ENCODE measurements at regions not wholly inside any gene's neighbourhood (a gene's known extent, or its start where the extent isn't known, plus 50 kb on each side); places are given as distances from the start of the nearest gene placed in this dataset.

DNA sequence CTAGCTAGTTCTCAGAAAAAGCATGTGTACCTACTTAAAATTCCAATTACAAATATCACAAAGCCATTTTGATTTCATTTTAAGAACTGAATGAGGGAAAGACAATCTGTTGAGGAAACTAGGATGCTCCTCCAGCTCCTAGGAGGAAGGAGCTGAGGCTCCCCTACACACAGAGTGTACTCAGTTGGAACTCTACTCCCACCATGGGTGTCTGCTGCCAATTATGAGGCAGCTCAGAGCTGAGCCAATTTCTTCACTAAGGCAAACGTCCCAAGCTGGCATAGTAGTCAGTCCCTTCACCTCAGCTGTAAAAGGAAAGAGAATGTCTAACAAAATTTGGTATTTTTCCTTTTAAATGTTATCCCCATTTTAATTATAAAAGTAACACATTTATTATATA is 300.0 kb upstream of the TRPC7 start:
- Histone ChIP-seq H3K36me3 (ENCODE audit: control insufficient read depth, low read length) (no peaks in the 10 kb centered on the region), H3K27me3 (ENCODE audit: control insufficient read depth, low read length) (no peaks in the 10 kb centered on the region), H3K27ac (ENCODE audit: low read depth, low read length) (no peak overlapping the region), H3K4me1 (ENCODE audit: control insufficient read depth, low read length) (no peaks in the 10 kb centered on the region), H3K9me2 (replicated peaks; ENCODE audit: control insufficient read depth, low read length) (no peaks in the 10 kb centered on the region), H3K9me3 (ENCODE audit: control insufficient read depth, insufficient read depth, low read length) (no peaks in the 10 kb centered on the region), H3K79me2 (ENCODE audit: control insufficient read depth, low read length) (no peaks in the 10 kb centered on the region), H3F3A (ENCODE audit: control insufficient read depth, insufficient read depth) (no peaks in the 10 kb centered on the region), H3K4me2 (ENCODE audit: low read length) (no peak overlapping the region), H3K4me3 (ENCODE audit: low read length) (no peak overlapping the region), H4K20me1 (ENCODE audit: control insufficient read depth, insufficient read depth, low read depth, low read length) (no peaks in the 10 kb centered on the region)
- TF ChIP-seq EZH2phosphoT487 (IDR thresholded peaks at IDR 0.05; ENCODE audit: borderline replicate concordance, low read length), result no peak
- TF ChIP-seq, protein P1, sequence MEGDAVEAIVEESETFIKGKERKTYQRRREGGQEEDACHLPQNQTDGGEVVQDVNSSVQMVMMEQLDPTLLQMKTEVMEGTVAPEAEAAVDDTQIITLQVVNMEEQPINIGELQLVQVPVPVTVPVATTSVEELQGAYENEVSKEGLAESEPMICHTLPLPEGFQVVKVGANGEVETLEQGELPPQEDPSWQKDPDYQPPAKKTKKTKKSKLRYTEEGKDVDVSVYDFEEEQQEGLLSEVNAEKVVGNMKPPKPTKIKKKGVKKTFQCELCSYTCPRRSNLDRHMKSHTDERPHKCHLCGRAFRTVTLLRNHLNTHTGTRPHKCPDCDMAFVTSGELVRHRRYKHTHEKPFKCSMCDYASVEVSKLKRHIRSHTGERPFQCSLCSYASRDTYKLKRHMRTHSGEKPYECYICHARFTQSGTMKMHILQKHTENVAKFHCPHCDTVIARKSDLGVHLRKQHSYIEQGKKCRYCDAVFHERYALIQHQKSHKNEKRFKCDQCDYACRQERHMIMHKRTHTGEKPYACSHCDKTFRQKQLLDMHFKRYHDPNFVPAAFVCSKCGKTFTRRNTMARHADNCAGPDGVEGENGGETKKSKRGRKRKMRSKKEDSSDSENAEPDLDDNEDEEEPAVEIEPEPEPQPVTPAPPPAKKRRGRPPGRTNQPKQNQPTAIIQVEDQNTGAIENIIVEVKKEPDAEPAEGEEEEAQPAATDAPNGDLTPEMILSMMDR (IDR thresholded peaks at IDR 0.05; ENCODE audit: low read depth, low read length, poor library complexity, severe bottlenecking), result no peak

DNA sequence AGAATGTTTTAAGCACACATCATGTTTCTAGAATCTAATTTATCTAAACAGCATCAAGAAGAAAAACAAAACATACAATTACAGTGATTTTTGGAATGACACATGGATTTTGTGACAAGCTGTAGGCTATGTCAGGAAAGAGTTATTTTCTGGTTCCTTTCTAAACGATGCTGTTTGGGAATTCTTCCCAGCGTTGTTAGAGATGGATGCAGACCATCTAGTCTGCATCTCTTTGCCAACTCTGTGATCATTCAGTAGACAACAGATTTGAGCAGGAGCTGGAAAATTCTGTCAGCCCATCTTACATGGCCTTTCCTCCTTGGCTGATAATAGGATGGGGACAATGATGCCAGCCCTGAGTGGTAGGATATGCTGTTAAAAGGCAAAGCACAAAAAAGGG is 295.7 kb upstream of the TRPC7 start:
- Histone ChIP-seq H3K4me1 (ENCODE audit: control insufficient read depth, low read length) (no peaks in the 10 kb centered on the region), H4K20me1 (ENCODE audit: control insufficient read depth, insufficient read depth, low read depth, low read length) (no peaks in the 10 kb centered on the region), H3K4me3 (ENCODE audit: low read length) (no peak overlapping the region), H3F3A (ENCODE audit: control insufficient read depth, insufficient read depth) (no peaks in the 10 kb centered on the region), H3K27me3 (ENCODE audit: control insufficient read depth, low read length) (no peaks in the 10 kb centered on the region), H3K9me3 (ENCODE audit: control insufficient read depth, insufficient read depth, low read length) (no peaks in the 10 kb centered on the region), H3K4me2 (ENCODE audit: low read length) (no peak overlapping the region), H3K9me2 (replicated peaks; ENCODE audit: control insufficient read depth, low read length) (no peaks in the 10 kb centered on the region), H3K79me2 (ENCODE audit: control insufficient read depth, low read length) (no peaks in the 10 kb centered on the region), H3K27ac (ENCODE audit: low read depth, low read length) (no peak overlapping the region), H3K36me3 (ENCODE audit: control insufficient read depth, low read length) (no peaks in the 10 kb centered on the region)
- TF ChIP-seq, protein P1 (IDR thresholded peaks at IDR 0.05; ENCODE audit: low read depth, low read length, poor library complexity, severe bottlenecking), result no peak
- TF ChIP-seq EZH2phosphoT487 (IDR thresholded peaks at IDR 0.05; ENCODE audit: borderline replicate concordance, low read length), result no peak

DNA sequence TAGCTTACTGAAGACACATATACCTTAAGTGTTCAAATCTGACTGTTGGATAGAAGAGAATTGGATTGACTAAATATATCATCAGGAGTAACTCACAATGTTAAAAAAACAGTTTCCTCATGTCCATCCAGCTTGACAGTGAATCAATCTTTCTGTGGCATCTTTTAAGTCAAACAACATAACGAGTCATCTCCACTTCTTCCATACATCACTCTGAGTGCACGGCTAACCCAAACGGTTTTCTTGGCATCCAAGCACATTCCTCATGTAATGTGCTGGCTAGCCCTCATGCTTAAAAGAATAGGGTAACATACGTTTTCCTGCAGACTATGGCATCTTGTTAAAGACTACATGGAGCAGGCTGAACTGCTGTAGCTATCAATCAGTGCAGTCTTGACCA is 291.5 kb upstream of the TRPC7 start:
- TF ChIP-seq, protein P1 (IDR thresholded peaks at IDR 0.05; ENCODE audit: low read depth, low read length, poor library complexity, severe bottlenecking), result no peak
- no peak for TF ChIP-seq EZH2phosphoT487 (IDR thresholded peaks at IDR 0.05; ENCODE audit: borderline replicate concordance, low read length)

DNA sequence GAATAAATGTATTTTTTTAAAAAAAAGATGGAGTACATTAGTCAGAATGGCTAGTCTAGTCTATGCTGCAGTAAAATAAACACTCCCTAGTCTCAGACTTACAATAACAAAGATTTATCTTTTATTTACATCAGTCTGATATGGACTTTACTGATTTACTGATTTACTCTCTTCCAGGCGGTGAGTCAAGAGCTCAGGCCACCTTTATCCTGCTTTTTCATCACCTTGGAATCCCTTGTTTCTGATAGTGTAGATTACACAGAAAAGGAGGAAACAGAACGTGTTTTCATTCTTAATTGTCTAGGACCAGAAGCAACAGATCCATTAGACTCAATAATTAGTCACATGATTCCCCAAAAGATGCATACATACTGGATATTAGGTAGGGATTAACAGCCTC is 290.1 kb upstream of the TRPC7 start:
- no peaks in the 10 kb centered on the region for H3K79me2 ChIP-seq (ENCODE audit: control insufficient read depth, low read length)
- no peaks in the 10 kb centered on the region for H3K9me2 ChIP-seq (replicated peaks; ENCODE audit: control insufficient read depth, low read length)
- TF ChIP-seq, protein P1 (IDR thresholded peaks at IDR 0.05; ENCODE audit: low read depth, low read length, poor library complexity, severe bottlenecking), result no peak
- TF ChIP-seq EZH2phosphoT487 (IDR thresholded peaks at IDR 0.05; ENCODE audit: borderline replicate concordance, low read length), result no peak

More for the DNA sequence above, 291.5 kb upstream of the TRPC7 start:
- H3K79me2 ChIP-seq (ENCODE audit: control insufficient read depth, low read length), result no peaks in the 10 kb centered on the region
- no peak overlapping the region for H3K4me2 ChIP-seq (ENCODE audit: low read length)
- no peaks in the 10 kb centered on the region for H3K27me3 ChIP-seq (ENCODE audit: control insufficient read depth, low read length)
- H3K36me3 ChIP-seq (ENCODE audit: control insufficient read depth, low read length), result no peaks in the 10 kb centered on the region
- no peaks in the 10 kb centered on the region for H3K9me2 ChIP-seq (replicated peaks; ENCODE audit: control insufficient read depth, low read length)
- no peaks in the 10 kb centered on the region for H3F3A ChIP-seq (ENCODE audit: control insufficient read depth, insufficient read depth)
- H3K27ac ChIP-seq (ENCODE audit: low read depth, low read length), result no peak overlapping the region
- H4K20me1 ChIP-seq (ENCODE audit: control insufficient read depth, insufficient read depth, low read depth, low read length), result no peaks in the 10 kb centered on the region
- H3K4me1 ChIP-seq (ENCODE audit: control insufficient read depth, low read length), result no peaks in the 10 kb centered on the region
- no peak overlapping the region for H3K4me3 ChIP-seq (ENCODE audit: low read length)
- H3K9me3 ChIP-seq (ENCODE audit: control insufficient read depth, insufficient read depth, low read length), result no peaks in the 10 kb centered on the region

More for the DNA sequence above, 290.1 kb upstream of the TRPC7 start:
- no peaks in the 10 kb centered on the region for H3K4me1 ChIP-seq (ENCODE audit: control insufficient read depth, low read length)
- H3K9me3 ChIP-seq (ENCODE audit: control insufficient read depth, insufficient read depth, low read length), result no peaks in the 10 kb centered on the region
- H3K4me2 ChIP-seq (ENCODE audit: low read length), result no peak overlapping the region
- H3K27me3 ChIP-seq (ENCODE audit: control insufficient read depth, low read length), result no peaks in the 10 kb centered on the region
- H3K36me3 ChIP-seq (ENCODE audit: control insufficient read depth, low read length), result no peaks in the 10 kb centered on the region
- no peak overlapping the region for H3K27ac ChIP-seq (ENCODE audit: low read depth, low read length)
- no peaks in the 10 kb centered on the region for H3F3A ChIP-seq (ENCODE audit: control insufficient read depth, insufficient read depth)
- no peaks in the 10 kb centered on the region for H4K20me1 ChIP-seq (ENCODE audit: control insufficient read depth, insufficient read depth, low read depth, low read length)
- H3K4me3 ChIP-seq (ENCODE audit: low read length), result no peak overlapping the region

All from DOHH2 (cell line).